Suprapubic skin (tissue), 3 donors: ENCODE measurements at regions not wholly inside any gene's neighbourhood (a gene's known extent, or its start where the extent isn't known, plus 50 kb on each side); places are given as distances from the start of the nearest gene placed in this dataset.

Experiments used
- CTCF ChIP-seq, 2 donors: fragments of 200-600 bp in 1 of 2; fragments of 450-650 bp in 1 of 2; sonication (generic) in 1 of 2; IDR thresholded peaks; one replicate each; pipeline ENCODE4 v1.5.1; 2016 to 2019; ENCODE audit warnings: antibody characterized with exemption in 2 of 2, mild to moderate bottlenecking in 1 of 2, moderate library complexity in 1 of 2
- EP300 ChIP-seq: sonication (generic); formaldehyde crosslinking; IDR thresholded peaks from one replicate; pipeline ENCODE4 v1.6.1; 2017; ENCODE audit warnings: antibody characterized with exemption

GRCh38 chr15:62389885-62390790, 225.1 kb upstream of the C2CD4B start, which contains the start of gene TLN2:
- no peak for TF ChIP-seq CTCF (IDR thresholded peaks at IDR 0.05)
- TF ChIP-seq EP300 = no peak
